Suprapubic skin (tissue), 4 donors: ENCODE measurements at regions not wholly inside any gene's neighbourhood (a gene's known extent, or its start where the extent isn't known, plus 50 kb on each side); places are given as distances from the start of the nearest gene placed in this dataset.
"Not testable (repeated sequence)": the region's sequence is repeated elsewhere in the genome, so short reads cannot be mapped to it uniquely, and the experiment has no call there.

ENCODE experiments used
- DNase-seq, 2 donors: peaks; one replicate each; pipeline ENCODE4 v3.0.0-alpha.2; 2019; ENCODE audit warnings: low spot score in 2 of 2
- H3K27ac ChIP-seq: fragments of 200-600 bp; sonication (generic); one replicate; pipeline ENCODE4 v1.5.1; 2019
- H3K27me3 ChIP-seq: fragments of 200-600 bp; sonication (generic); one replicate; pipeline ENCODE4 v1.5.1; 2019
- H3K36me3 ChIP-seq: fragments of 200-600 bp; sonication (generic); one replicate; pipeline ENCODE4 v1.5.1; 2019
- H3K4me1 ChIP-seq: fragments of 200-600 bp; sonication (generic); one replicate; pipeline ENCODE4 v1.5.1; 2019
- H3K4me3 ChIP-seq: fragments of 200-600 bp; sonication (generic); one replicate; pipeline ENCODE4 v1.5.1; 2019; ENCODE audit warnings: mild to moderate bottlenecking
- H3K9me3 ChIP-seq: fragments of 200-600 bp; sonication (generic); one replicate; pipeline ENCODE4 v1.5.1; 2019
- EP300 ChIP-seq: sonication (generic); formaldehyde crosslinking; IDR thresholded peaks from one replicate; pipeline ENCODE4 v1.6.1; 2017; ENCODE audit warnings: antibody characterized with exemption
- POLR2A ChIP-seq, 2 donors: fragments of 450-650 bp; IDR thresholded peaks; one replicate each; pipeline ENCODE4 v1.6.1; 2017; ENCODE audit warnings: antibody characterized with exemption in 2 of 2, mild to moderate bottlenecking in 2 of 2, moderate library complexity in 2 of 2
- POLR2AphosphoS5 ChIP-seq, 3 donors: sonication (generic); formaldehyde crosslinking; IDR thresholded peaks; one replicate each; pipeline ENCODE4 v1.6.1; 2017; ENCODE audit warnings: antibody characterized with exemption in 3 of 3
- WGBS: methylation state at CpG from one replicate; pipeline ENCODE4 v1.1.5; 2018; 5-methylcytosine and 5-hydroxymethylcytosine counted together
- TF ChIP-seq, protein P1 (sequence below), 2 donors: fragments of 200-600 bp in 1 of 2; fragments of 450-650 bp in 1 of 2; sonication (generic) in 1 of 2; IDR thresholded peaks; one replicate each; pipeline ENCODE4 v1.5.1; 2016 to 2019; ENCODE audit warnings: antibody characterized with exemption in 2 of 2, mild to moderate bottlenecking in 1 of 2, moderate library complexity in 1 of 2

DNA sequence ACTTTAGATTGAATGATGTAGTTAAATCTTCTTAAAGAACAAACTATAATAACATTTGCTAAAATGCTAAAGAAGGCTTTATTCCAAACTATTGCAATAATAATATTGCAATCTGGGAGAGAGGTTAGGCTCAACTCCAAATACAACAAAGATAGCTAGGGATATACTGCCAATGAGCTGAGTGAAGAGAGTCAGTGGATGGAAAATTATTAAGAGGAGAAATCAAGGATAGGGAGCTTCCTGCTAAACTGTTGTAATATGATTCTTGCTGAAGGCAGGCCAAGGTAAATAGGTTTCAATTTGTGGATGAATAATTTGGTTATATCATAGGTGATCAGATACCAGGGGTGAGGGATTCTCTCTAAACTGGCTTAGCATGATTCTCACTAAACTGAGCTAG, 1651.5 kb downstream of the EFNA5 start:
- Histone ChIP-seq H3K27me3 (no peaks in the 10 kb centered on the region), H3K36me3 (no peaks in the 10 kb centered on the region), H3K4me3 (no peak overlapping the region), H3K27ac (no peak overlapping the region), H3K4me1 (no peaks in the 10 kb centered on the region), H3K9me3 (no peaks in the 10 kb centered on the region)
- TF ChIP-seq POLR2A (IDR thresholded peaks at IDR 0.05), result no peak
- TF ChIP-seq, protein P1, sequence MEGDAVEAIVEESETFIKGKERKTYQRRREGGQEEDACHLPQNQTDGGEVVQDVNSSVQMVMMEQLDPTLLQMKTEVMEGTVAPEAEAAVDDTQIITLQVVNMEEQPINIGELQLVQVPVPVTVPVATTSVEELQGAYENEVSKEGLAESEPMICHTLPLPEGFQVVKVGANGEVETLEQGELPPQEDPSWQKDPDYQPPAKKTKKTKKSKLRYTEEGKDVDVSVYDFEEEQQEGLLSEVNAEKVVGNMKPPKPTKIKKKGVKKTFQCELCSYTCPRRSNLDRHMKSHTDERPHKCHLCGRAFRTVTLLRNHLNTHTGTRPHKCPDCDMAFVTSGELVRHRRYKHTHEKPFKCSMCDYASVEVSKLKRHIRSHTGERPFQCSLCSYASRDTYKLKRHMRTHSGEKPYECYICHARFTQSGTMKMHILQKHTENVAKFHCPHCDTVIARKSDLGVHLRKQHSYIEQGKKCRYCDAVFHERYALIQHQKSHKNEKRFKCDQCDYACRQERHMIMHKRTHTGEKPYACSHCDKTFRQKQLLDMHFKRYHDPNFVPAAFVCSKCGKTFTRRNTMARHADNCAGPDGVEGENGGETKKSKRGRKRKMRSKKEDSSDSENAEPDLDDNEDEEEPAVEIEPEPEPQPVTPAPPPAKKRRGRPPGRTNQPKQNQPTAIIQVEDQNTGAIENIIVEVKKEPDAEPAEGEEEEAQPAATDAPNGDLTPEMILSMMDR (IDR thresholded peaks at IDR 0.05), result no peak
- no peak for TF ChIP-seq EP300
- TF ChIP-seq POLR2AphosphoS5 (IDR thresholded peaks at IDR 0.05), result no peak
- no peak for DNase-seq

DNA sequence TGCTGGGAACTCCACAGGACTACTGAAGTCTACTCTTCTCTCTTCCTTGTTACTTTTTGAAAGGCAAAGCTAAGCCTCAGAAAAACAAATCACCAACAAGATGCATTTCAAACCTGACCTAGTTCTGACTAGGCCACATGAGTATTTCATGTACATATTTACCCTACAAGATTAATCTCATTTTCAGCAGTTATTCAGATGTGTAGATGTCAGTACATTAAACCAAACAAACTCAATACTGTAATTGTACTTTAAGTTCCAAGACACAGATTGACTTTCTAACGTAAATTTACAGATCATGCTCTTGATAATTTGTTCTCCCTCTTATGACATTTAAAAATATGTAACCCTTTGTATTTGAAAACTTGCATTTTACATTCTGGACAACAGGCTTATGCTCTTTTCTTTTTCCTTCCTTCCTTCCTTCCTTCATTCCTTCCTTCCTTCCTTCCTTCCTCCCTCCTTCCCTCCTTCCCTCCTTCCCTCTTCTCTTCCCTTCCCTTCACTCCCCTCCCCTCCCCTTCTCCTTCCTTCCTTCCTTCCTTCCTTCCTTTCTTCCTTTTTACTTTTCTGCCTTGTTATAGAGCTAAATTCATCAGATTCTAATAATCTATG, 1653.4 kb downstream of the EFNA5 start:
- TF ChIP-seq POLR2A (IDR thresholded peaks at IDR 0.05) (no peak), EP300 (no peak), POLR2AphosphoS5 (IDR thresholded peaks at IDR 0.05) (no peak)
- TF ChIP-seq, protein P1 (IDR thresholded peaks at IDR 0.05), result no peak
- no peaks in the 10 kb centered on the region for H3K36me3 ChIP-seq
- no peaks in the 10 kb centered on the region for H3K27me3 ChIP-seq
- no peaks in the 10 kb centered on the region for H3K9me3 ChIP-seq
- 56% methylated on average over 1 of the region's 1 CpG for WGBS
- H3K27ac ChIP-seq, result no peak overlapping the region
- H3K4me1 ChIP-seq, result no peaks in the 10 kb centered on the region
- H3K4me3 ChIP-seq, result no peak overlapping the region
- DNase-seq, result no peak

DNA sequence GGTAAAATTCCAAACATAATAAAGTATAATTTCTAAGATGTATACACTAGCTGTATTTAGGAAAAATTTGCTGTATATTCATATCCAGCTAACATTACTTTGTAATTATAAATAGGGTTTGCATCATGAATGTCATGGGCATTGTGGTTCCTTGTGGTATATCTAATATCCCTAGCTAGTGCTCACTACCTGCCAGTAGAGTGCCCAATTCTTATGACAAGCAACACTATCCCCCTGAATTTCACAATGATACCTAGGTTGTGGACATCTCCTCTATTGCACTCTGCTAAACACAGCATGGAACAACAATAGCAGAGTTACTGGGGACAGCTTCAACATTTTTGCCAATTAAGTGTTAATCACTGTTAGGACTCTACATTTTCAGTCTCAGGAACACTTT, 1656.5 kb downstream of the EFNA5 start:
- Histone ChIP-seq H3K27me3 (no peaks in the 10 kb centered on the region), H3K36me3 (no peaks in the 10 kb centered on the region), H3K4me3 (no peak overlapping the region), H3K9me3 (no peaks in the 10 kb centered on the region), H3K4me1 (no peaks in the 10 kb centered on the region), H3K27ac (no peak overlapping the region)
- TF ChIP-seq POLR2A (IDR thresholded peaks at IDR 0.05) (no peak), EP300 (no peak), POLR2AphosphoS5 (IDR thresholded peaks at IDR 0.05) (no peak)
- TF ChIP-seq, protein P1 (IDR thresholded peaks at IDR 0.05), result no peak
- no peak for DNase-seq

DNA sequence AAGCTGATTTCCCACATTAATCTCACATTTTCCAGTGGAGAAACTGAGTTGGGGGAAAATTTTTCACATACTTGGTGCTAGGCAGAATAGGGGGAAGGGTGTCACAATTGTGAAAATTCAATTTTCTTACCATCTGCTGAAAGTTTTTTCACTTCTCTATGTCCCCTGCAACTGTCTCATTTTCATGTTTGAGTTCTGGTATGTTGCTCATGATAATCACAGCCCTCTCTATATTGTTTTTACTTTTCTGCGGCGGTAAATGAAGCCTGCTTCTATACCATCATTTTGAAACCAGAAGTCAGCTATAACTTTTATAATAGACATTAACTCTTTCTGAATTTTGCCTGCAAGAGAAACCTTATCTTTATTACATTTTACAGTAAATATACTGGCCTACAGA, 1664.5 kb downstream of the EFNA5 start:
- no peak for TF ChIP-seq POLR2A (IDR thresholded peaks at IDR 0.05)
- TF ChIP-seq EP300, result no peak
- TF ChIP-seq, protein P1 (IDR thresholded peaks at IDR 0.05), result no peak
- no peak for TF ChIP-seq POLR2AphosphoS5 (IDR thresholded peaks at IDR 0.05)
- H3K36me3 ChIP-seq, result no peaks in the 10 kb centered on the region
- no peak overlapping the region for H3K4me3 ChIP-seq
- no peaks in the 10 kb centered on the region for H3K4me1 ChIP-seq
- no peak for DNase-seq
- no peak overlapping the region for H3K27ac ChIP-seq
- no peaks in the 10 kb centered on the region for H3K9me3 ChIP-seq
- H3K27me3 ChIP-seq, result no peaks in the 10 kb centered on the region
- 95% methylated on average over 2 of the region's 2 CpGs for WGBS

DNA sequence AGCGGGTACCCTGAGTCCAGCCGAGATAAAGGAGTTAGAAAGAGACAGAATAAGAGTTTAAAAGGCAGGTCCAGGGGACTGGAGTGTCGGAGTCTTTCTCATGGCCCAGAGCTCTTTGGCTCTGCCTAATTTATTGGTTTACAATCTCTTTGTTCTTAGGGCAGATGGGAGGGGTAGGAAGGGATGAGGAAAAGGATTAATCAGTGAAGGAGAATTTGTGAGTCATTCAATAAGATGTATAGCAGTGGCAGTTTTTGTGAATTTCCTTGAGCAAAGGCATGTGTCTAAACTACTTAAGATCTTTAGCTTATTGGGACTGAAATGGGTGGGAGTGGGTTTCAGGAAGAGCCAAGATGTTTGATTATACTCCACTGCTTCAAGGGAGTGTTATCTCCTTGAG, 1671.7 kb downstream of the EFNA5 start:
- H3K4me1 ChIP-seq, H3K4me3 ChIP-seq, H3K27ac ChIP-seq, H3K9me3 ChIP-seq, DNase-seq, H3K27me3 ChIP-seq, H3K36me3 ChIP-seq: not testable (repeated sequence)
- WGBS, result 74% methylated on average over 3 of the region's 3 CpGs

DNA sequence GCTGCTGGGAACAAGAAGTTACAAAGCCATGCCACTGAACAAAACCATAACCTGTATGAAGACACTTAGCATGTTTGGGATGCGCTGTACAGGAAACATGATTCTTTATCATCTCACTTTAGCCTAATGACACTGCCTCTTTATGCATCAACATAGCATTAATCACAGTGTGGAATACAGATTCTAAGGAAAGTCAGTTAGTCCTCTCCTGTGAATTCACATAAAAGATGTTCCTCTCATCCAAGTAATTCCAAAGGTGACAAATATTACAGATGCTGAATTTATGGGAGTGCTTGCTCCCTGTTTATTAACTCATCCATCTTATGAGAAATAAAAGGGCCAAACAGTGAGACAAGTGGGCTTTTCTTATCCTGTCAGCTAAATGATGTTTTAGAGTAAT, 1677.7 kb downstream of the EFNA5 start:
- H3K36me3 ChIP-seq, result no peaks in the 10 kb centered on the region
- H3K27me3 ChIP-seq, result no peaks in the 10 kb centered on the region
- WGBS, result 90% methylated on average over 1 of the region's 1 CpG

More for the DNA sequence above, 1677.7 kb downstream of the EFNA5 start:
- Histone ChIP-seq H3K4me3 (no peak overlapping the region), H3K4me1 (no peaks in the 10 kb centered on the region), H3K9me3 (no peaks in the 10 kb centered on the region), H3K27ac (no peak overlapping the region)
- TF ChIP-seq POLR2A (IDR thresholded peaks at IDR 0.05) (no peak), EP300 (no peak), POLR2AphosphoS5 (IDR thresholded peaks at IDR 0.05) (no peak)
- TF ChIP-seq, protein P1 (IDR thresholded peaks at IDR 0.05), result no peak
- DNase-seq, result no peak
